ENCODE measurements at regions not wholly inside any gene's neighbourhood (a gene's known extent, or its start where the extent isn't known, plus 50 kb on each side); places are given as distances from the start of the nearest gene placed in this dataset.

DNA sequence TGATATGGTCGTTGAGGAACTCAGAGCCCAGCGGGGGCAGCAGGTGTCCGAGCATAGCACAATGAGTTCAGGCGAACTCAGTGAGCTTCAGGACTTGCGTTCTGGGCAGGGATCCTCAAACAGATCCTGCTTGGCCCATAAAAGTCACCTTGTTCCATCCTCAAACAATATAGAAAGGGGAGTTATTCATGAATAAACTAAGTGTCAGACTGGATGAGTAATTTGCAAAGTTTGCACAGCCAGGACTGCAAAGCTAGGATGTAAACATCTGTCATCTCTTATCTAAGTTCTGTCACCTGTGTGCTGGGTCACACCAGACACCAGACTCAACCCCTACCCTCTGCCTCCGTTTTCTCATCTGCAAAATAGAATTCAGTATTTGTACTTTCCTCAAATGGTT, 58.0 kb upstream of the PFKP start:
- intact Hi-C loops (cut with micrococcal nuclease), result no loop called here
- TF ChIP-seq, protein P1, sequence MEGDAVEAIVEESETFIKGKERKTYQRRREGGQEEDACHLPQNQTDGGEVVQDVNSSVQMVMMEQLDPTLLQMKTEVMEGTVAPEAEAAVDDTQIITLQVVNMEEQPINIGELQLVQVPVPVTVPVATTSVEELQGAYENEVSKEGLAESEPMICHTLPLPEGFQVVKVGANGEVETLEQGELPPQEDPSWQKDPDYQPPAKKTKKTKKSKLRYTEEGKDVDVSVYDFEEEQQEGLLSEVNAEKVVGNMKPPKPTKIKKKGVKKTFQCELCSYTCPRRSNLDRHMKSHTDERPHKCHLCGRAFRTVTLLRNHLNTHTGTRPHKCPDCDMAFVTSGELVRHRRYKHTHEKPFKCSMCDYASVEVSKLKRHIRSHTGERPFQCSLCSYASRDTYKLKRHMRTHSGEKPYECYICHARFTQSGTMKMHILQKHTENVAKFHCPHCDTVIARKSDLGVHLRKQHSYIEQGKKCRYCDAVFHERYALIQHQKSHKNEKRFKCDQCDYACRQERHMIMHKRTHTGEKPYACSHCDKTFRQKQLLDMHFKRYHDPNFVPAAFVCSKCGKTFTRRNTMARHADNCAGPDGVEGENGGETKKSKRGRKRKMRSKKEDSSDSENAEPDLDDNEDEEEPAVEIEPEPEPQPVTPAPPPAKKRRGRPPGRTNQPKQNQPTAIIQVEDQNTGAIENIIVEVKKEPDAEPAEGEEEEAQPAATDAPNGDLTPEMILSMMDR (IDR thresholded peaks at IDR 0.05; ENCODE audit: borderline replicate concordance), result no peak
- Histone ChIP-seq H3K36me3 (no peaks in the 10 kb centered on the region), H3K9me3 (replicated peaks) (peaks cover 8% of the 10 kb centered on the region), H3K27me3 (ENCODE audit: low read depth) (peaks cover 76% of the 10 kb centered on the region), H3K27ac (replicated peaks) (no peak overlapping the region), H3K4me1 (peaks cover 10% of the 10 kb centered on the region), H3K4me3 (no peak overlapping the region)
- no peak for DNase-seq

DNA sequence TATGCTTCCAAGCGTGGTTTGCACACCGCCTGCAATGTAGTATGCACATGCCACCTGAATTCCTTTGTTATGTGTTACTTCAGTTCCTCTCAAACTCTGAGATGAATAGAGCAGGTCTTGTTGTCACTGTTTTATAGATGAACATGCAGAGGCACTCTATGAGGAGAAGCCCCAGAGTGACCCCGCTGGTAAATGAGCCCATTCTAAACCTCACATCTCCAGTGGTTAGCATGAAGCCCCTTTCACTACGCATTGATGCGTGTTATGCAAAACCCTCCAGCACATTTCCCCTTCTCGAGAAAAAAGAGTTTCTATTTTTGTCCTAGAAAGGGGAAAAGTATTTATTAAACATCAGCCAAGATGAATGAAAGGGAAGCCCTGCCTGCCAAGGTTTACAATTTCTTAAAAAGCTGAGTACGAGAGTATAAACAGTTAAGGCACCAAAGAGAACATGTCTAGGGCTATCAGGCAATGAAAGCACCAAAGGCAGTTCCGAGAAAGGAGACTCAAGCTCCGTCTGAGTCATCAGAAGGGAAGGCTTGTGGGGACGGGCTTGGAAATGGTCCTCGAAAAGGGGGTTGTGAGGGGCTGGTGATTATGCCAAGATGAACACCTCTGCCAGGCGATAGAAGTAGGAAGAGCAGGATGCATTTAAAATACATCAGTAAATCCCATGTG, 58.7 kb upstream of the PFKP start:
- intact Hi-C loops (cut with micrococcal nuclease), result no loop called here
- TF ChIP-seq, protein P1 (IDR thresholded peaks at IDR 0.05; ENCODE audit: borderline replicate concordance), result no peak
- no peak overlapping the region for H3K4me3 ChIP-seq
- peaks cover 10% of the 10 kb centered on the region for H3K4me1 ChIP-seq
- no peak for DNase-seq
- H3K27me3 ChIP-seq (ENCODE audit: low read depth), result peaks cover 76% of the 10 kb centered on the region
- H3K36me3 ChIP-seq, result no peaks in the 10 kb centered on the region
- H3K27ac ChIP-seq (replicated peaks), result no peak overlapping the region
- peaks cover 8% of the 10 kb centered on the region for H3K9me3 ChIP-seq (replicated peaks)

GRCh38 chr10:3006607-3007006, 60.7 kb upstream of the PFKP start:
- intact Hi-C loops (cut with micrococcal nuclease), result no loop called here
- H3K27ac ChIP-seq (replicated peaks), result no peak overlapping the region
- no peaks in the 10 kb centered on the region for H3K9me3 ChIP-seq (replicated peaks)
- H3K4me3 ChIP-seq, result no peak overlapping the region
- DNase-seq, result no peak
- no peaks in the 10 kb centered on the region for H3K36me3 ChIP-seq
- H3K4me1 ChIP-seq, result peaks cover 10% of the 10 kb centered on the region
- H3K27me3 ChIP-seq (ENCODE audit: low read depth), result peaks cover 56% of the 10 kb centered on the region
- TF ChIP-seq, protein P1 (IDR thresholded peaks at IDR 0.05; ENCODE audit: borderline replicate concordance), result no peak

- peaks cover 8% of the 10 kb centered on the region for H3K4me1 ChIP-seq
- no peak overlapping the region for H3K4me3 ChIP-seq
- no peaks in the 10 kb centered on the region for H3K36me3 ChIP-seq
- peaks cover 51% of the 10 kb centered on the region for H3K27me3 ChIP-seq (ENCODE audit: low read depth)
- no peak for DNase-seq
- no peak overlapping the region for H3K27ac ChIP-seq (replicated peaks)
- intact Hi-C loops (cut with micrococcal nuclease), result no loop called here
- TF ChIP-seq, protein P1 (IDR thresholded peaks at IDR 0.05; ENCODE audit: borderline replicate concordance), result no peak
- no peaks in the 10 kb centered on the region for H3K9me3 ChIP-seq (replicated peaks)
Measured at GRCh38 chr10:3006093-3006492, 61.3 kb upstream of the PFKP start.

- intact Hi-C loops (cut with micrococcal nuclease), result no loop called here
Measured at GRCh38 chr10:3002304-3002703, 65.0 kb upstream of the PFKP start.

More at GRCh38 chr10:3002304-3002703, 65.0 kb upstream of the PFKP start:
- no peaks in the 10 kb centered on the region for H3K9me3 ChIP-seq (replicated peaks)
- H3K27me3 ChIP-seq (ENCODE audit: low read depth), result peaks cover 28% of the 10 kb centered on the region
- H3K4me3 ChIP-seq, result no peak overlapping the region
- H3K27ac ChIP-seq (replicated peaks), result no peak overlapping the region
- H3K4me1 ChIP-seq, result no peaks in the 10 kb centered on the region
- no peaks in the 10 kb centered on the region for H3K36me3 ChIP-seq
- no peak for DNase-seq
- TF ChIP-seq, protein P1 (IDR thresholded peaks at IDR 0.05; ENCODE audit: borderline replicate concordance), result no peak

Measured in left ventricle myocardium inferior (tissue), 1 donor.